BLaER1 (cell line): ENCODE measurements at regions not wholly inside any gene's neighbourhood (a gene's known extent, or its start where the extent isn't known, plus 50 kb on each side); places are given as distances from the start of the nearest gene placed in this dataset.

ENCODE experiments used
- H3K27ac ChIP-seq: shearing (Covaris generic); formaldehyde crosslinking; 2 replicates; pipeline ENCODE4 v1.8.1; 2022
- H3K27me3 ChIP-seq: shearing (Covaris generic); formaldehyde crosslinking; 2 replicates; pipeline ENCODE4 v1.8.1; 2022
- H3K36me3 ChIP-seq: shearing (Covaris generic); formaldehyde crosslinking; 2 replicates; pipeline ENCODE4 v1.8.1; 2022
- H3K4me1 ChIP-seq: shearing (Covaris generic); formaldehyde crosslinking; 2 replicates; pipeline ENCODE4 v1.8.1; 2022
- H3K4me2 ChIP-seq: shearing (Covaris generic); formaldehyde crosslinking; 2 replicates; pipeline ENCODE4 v1.8.1; 2022
- H3K4me3 ChIP-seq: shearing (Covaris generic); formaldehyde crosslinking; 2 replicates; pipeline ENCODE4 v1.8.1; 2022
- H3K9ac ChIP-seq: shearing (Covaris generic); formaldehyde crosslinking; 2 replicates; pipeline ENCODE4 v1.8.1; 2022
- H3K9me3 ChIP-seq: shearing (Covaris generic); formaldehyde crosslinking; 2 replicates; pipeline ENCODE4 v1.8.1; 2022
- H4K20me1 ChIP-seq: shearing (Covaris generic); formaldehyde crosslinking; 2 replicates; pipeline ENCODE4 v1.8.1; 2022
- Cebpa-rat ChIP-seq: shearing (Covaris generic); IDR thresholded peaks from 2 replicates; pipeline ENCODE4 v1.8.1; 2022

DNA sequence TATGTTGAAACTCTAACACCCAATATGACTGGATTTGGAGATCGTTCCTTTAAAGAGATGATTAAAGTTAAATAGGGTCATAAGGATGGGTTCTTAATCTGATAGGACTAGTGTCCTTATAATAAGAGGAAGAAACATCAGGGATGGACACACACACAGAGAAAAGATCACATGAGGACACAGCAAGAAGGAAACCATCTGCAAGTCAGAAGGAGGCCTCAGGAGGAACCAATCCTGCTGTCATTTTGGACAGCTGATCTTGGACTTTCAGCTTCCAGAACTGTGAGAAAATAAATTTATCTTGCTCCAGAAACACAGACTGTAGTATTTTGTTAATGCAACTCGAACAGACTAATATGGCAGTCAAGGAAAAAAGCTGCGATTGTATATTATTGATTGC is 631.5 kb downstream of the PCDH7 start:
- Histone ChIP-seq H3K9ac (no peak overlapping the region), H3K4me1 (no peaks in the 10 kb centered on the region), H3K4me3 (no peak overlapping the region), H3K27ac (no peak overlapping the region), H3K4me2 (no peak overlapping the region), H4K20me1 (no peaks in the 10 kb centered on the region), H3K9me3 (no peaks in the 10 kb centered on the region), H3K27me3 (no peaks in the 10 kb centered on the region), H3K36me3 (no peaks in the 10 kb centered on the region)
- TF ChIP-seq Cebpa-rat, result no peak

DNA sequence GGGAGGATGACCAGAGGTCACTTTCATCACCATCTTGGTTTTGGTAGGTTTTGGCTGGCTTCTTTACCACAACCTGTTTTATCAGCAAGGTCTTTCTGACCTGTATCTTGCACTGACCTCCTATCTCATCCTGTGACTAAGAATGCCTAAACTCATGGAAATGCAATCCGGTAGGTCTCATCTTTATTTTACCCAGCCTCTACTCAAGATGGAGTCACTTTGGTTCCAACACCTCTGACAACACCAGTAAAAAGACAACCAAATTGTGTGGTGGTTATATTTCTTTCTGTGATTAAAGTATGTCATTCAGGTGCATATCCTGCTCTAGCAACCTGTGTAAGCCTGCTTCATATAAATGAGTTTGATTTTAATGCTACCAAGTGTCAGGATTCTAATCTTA is 636.7 kb downstream of the PCDH7 start:
- Histone ChIP-seq H3K4me2 (no peak overlapping the region), H3K9ac (no peak overlapping the region), H3K27ac (no peak overlapping the region), H3K4me3 (no peak overlapping the region), H4K20me1 (no peaks in the 10 kb centered on the region), H3K4me1 (no peaks in the 10 kb centered on the region), H3K27me3 (no peaks in the 10 kb centered on the region), H3K36me3 (no peaks in the 10 kb centered on the region), H3K9me3 (no peaks in the 10 kb centered on the region)
- TF ChIP-seq Cebpa-rat, result no peak

DNA sequence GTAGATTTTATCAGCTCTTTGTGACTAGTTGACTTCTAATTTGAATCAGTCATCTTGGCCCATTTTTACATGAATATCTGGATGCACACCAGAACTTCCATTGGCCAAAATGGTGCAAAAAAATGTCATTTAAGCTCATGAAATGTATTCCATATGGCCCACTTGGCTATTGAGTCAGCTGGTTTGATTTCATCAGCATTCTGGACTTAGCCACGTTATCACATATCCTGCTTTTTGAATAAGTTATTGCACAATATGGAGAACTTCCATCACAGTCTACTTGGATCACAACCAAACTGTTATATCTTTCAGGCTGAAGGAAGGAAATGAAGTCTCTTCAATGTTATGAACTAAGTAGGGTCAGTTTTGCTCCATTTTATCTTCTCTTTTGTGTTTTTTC is 640.6 kb downstream of the PCDH7 start:
- TF ChIP-seq Cebpa-rat, result no peak; the same call in 1 of the 2 replicates
- Histone ChIP-seq H3K4me3 (no peak overlapping the region), H3K27ac (no peak overlapping the region), H3K36me3 (no peaks in the 10 kb centered on the region), H3K9me3 (no peaks in the 10 kb centered on the region), H3K4me1 (no peaks in the 10 kb centered on the region), H3K4me2 (no peak overlapping the region), H3K9ac (no peak overlapping the region), H4K20me1 (no peaks in the 10 kb centered on the region), H3K27me3 (no peaks in the 10 kb centered on the region)

DNA sequence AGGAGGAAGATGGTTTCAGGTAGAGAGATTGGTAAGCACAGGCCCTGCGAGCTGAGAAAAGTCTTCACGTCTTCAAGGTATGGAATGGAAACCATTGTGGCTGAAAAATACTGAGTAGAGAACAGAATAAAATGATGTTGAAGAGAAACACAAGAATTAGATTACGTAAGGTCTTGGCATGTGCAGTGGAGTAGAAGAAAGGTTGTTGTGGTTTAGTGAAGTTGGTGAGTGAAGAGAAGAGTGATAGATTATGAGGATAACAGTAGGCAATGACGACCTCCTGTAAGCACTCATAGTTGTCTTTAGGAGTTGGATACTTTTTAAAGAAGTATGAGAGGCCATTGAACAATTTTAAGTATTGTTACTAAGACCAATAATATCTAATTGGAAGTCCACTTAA is 642.6 kb downstream of the PCDH7 start:
- Histone ChIP-seq H4K20me1 (no peaks in the 10 kb centered on the region), H3K9me3 (no peaks in the 10 kb centered on the region), H3K4me2 (no peak overlapping the region), H3K4me1 (no peaks in the 10 kb centered on the region), H3K27ac (no peak overlapping the region), H3K36me3 (no peaks in the 10 kb centered on the region), H3K9ac (no peak overlapping the region), H3K4me3 (no peak overlapping the region), H3K27me3 (no peaks in the 10 kb centered on the region)
- no peak for TF ChIP-seq Cebpa-rat

DNA sequence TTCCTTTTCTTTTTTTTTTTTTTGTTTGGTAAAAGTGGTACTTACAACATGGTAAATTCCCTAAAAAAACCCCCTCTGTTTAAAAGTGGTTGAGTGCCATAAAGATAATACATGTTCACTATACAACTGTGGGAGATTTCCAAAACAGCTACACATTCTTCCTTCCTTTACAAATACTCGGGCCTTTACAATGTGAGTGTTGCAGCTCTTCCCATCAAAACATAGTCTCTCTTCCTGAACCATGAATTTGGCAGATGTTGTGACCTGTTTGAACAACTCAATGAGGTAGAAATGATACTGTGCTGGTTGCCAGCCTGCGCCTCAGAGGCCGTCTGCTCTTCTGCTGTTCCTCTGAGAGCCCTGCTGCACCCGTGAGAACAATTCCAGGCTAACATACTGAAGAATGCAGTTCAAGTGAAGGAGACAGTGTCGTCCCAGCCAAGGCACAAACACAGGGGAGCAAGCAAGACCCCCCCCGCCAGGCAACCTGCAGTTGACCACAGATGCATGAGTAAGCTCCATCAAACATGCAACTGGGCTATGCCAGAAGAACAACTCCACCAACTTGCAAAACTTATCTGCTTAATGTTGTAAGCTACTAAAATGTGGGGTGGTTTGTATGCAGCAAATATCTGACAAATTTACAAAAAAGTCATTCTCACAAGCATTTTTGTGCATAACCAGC is 645.0 kb downstream of the PCDH7 start:
- H3K4me1 ChIP-seq, result no peaks in the 10 kb centered on the region
- TF ChIP-seq Cebpa-rat, result no peak

DNA sequence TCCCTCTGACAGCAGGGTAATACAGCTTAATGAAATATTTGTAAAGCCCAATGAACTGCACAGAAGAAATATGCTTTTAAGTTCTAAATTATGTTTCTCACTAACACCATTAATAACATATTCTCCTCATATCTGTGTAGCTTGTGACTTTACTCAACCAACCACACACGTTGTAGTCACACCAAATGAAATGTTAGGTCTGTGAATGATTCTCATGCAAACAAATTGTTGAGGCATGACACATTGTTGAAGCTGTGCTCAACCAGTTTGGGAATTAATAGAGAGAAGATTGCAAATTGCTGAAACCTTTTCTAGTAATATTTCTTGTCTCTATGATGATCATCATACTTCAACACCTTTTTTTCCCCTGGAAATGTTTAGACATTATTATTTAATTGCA is 645.9 kb downstream of the PCDH7 start:
- no peaks in the 10 kb centered on the region for H3K36me3 ChIP-seq
- H3K4me3 ChIP-seq, result no peak overlapping the region
- H3K9ac ChIP-seq, result no peak overlapping the region
- H3K27ac ChIP-seq, result no peak overlapping the region
- no peaks in the 10 kb centered on the region for H3K9me3 ChIP-seq
- no peak for TF ChIP-seq Cebpa-rat
- no peaks in the 10 kb centered on the region for H3K27me3 ChIP-seq
- no peaks in the 10 kb centered on the region for H3K4me1 ChIP-seq
- H3K4me2 ChIP-seq, result no peak overlapping the region
- H4K20me1 ChIP-seq, result no peaks in the 10 kb centered on the region

More for the DNA sequence above, 645.0 kb downstream of the PCDH7 start:
- Histone ChIP-seq H3K4me2 (no peak overlapping the region), H4K20me1 (no peaks in the 10 kb centered on the region), H3K9me3 (no peaks in the 10 kb centered on the region), H3K36me3 (no peaks in the 10 kb centered on the region), H3K4me3 (no peak overlapping the region), H3K27me3 (no peaks in the 10 kb centered on the region), H3K27ac (no peak overlapping the region), H3K9ac (no peak overlapping the region)

DNA sequence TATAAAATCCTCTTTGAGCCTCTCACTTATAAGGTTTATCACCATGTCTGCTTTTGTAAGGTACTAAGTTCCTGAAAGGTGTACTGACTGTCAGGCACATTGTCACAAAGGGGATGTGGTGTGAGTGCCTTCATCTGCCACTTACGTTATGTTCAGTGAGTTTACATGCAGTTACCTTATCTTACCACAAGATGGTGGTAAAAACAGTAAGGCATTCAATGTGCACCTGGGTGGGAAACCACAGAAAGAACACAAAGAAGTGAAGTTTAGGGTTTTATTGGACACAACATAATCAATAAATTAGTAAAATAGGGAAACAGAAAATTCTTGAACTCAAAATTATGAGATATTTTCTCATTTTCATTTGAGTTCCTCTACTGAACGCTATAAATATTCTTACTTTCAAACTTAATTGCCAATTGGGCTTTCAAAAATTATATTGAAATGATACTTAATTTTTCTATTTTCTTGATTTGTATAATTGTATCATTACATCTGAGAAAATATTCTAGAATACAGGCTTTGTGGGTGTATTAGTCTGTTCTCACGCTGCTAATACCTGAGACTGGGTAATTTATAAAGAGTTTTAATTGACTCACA is 650.8 kb downstream of the PCDH7 start:
- no peak overlapping the region for H3K4me2 ChIP-seq
- H3K9ac ChIP-seq, result no peak overlapping the region
- no peaks in the 10 kb centered on the region for H3K4me1 ChIP-seq
- H3K27me3 ChIP-seq, result no peaks in the 10 kb centered on the region
- H3K27ac ChIP-seq, result no peak overlapping the region
- TF ChIP-seq Cebpa-rat, result no peak
- H3K9me3 ChIP-seq, result no peaks in the 10 kb centered on the region
- H3K4me3 ChIP-seq, result no peak overlapping the region
- no peaks in the 10 kb centered on the region for H3K36me3 ChIP-seq
- H4K20me1 ChIP-seq, result no peaks in the 10 kb centered on the region

DNA sequence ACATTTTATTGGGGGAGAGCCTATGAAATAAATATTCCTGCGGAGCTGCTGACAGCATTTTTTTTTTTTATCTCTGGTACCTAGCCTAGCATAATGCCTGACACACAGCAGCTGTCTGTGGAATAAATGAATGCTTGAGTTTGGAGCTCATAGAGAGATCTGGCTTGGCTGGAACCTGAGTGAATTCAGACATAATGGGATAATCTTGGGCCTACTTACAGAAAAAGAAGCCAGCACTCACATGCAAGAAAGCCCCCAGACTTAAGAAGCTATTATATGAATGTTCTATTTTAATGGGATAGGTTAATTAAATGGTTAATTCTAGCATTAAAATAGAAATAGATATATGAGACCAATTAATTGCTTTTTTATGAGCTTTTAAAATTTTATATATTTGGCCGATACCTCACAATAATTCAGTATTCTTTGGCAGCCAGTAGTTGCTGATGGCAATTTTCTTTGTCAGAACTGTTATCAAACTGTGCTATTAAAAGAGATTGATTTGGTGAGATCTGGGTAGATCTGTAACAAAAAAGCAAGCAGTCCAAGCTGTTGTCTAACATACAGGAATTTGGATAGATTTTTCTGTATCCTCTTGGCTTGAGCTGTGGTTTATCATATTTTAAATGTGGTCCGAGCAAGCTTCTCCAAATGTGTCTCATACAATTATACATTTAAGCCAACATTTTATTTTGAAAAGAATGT is 654.2 kb downstream of the PCDH7 start:
- TF ChIP-seq Cebpa-rat, result no peak
- no peak overlapping the region for H3K4me3 ChIP-seq

DNA sequence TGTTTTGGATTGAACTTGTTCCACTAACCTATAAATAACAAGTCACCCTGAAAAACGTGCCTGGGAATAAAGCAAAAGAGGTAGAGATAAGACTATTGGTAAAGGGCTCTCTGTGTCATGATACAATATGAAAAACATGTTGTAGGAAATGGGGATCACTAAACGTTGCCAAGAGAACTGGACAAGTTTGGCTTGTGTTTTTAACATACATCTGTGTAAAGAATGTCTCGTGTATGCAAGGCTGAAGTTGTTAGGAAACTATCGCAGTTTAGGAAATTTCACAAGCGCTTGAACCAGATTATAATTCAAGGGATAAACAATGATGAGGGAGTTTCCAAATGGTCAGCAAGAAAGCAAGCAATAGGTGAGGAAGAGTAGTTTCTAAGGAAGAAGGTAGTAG is 655.8 kb downstream of the PCDH7 start:
- Histone ChIP-seq H3K27ac (no peak overlapping the region), H3K4me1 (no peaks in the 10 kb centered on the region), H3K9me3 (no peaks in the 10 kb centered on the region), H3K36me3 (no peaks in the 10 kb centered on the region), H3K9ac (no peak overlapping the region), H3K4me3 (no peak overlapping the region), H4K20me1 (no peaks in the 10 kb centered on the region), H3K27me3 (no peaks in the 10 kb centered on the region), H3K4me2 (no peak overlapping the region)
- TF ChIP-seq Cebpa-rat, result no peak

More for the DNA sequence above, 654.2 kb downstream of the PCDH7 start:
- Histone ChIP-seq H3K4me1 (no peaks in the 10 kb centered on the region), H3K9ac (no peak overlapping the region), H3K4me2 (no peak overlapping the region), H3K36me3 (no peaks in the 10 kb centered on the region), H3K27me3 (no peaks in the 10 kb centered on the region), H3K9me3 (no peaks in the 10 kb centered on the region), H3K27ac (no peak overlapping the region), H4K20me1 (no peaks in the 10 kb centered on the region)

DNA sequence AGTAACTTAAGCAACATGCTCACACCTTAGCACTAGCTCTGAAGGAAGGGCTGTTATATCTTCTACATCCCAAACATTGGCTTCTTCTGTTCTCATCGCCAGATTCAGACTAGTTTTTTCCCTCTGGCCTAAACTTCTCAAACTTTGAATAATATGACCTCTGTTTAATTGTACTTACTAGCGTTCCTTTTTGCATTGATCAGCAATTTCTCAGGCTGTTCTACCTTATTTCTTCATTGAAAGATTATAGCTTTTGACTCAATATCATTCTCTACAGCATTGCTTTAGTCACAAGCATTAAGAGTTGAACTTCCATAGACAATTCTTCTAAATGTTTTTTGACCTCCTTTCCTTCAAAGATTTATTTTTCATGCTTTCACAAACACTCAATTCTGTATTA is 659.2 kb downstream of the PCDH7 start:
- H3K4me1 ChIP-seq, result no peaks in the 10 kb centered on the region
- H4K20me1 ChIP-seq, result no peaks in the 10 kb centered on the region
- no peak overlapping the region for H3K4me2 ChIP-seq
- H3K9ac ChIP-seq, result no peak overlapping the region
- no peaks in the 10 kb centered on the region for H3K27me3 ChIP-seq
- no peak overlapping the region for H3K27ac ChIP-seq
- no peaks in the 10 kb centered on the region for H3K9me3 ChIP-seq
- no peaks in the 10 kb centered on the region for H3K36me3 ChIP-seq
- H3K4me3 ChIP-seq, result no peak overlapping the region
- no peak for TF ChIP-seq Cebpa-rat
